ENCODE measurements at regions not wholly inside any gene's neighbourhood (a gene's known extent, or its start where the extent isn't known, plus 50 kb on each side); places are given as distances from the start of the nearest gene placed in this dataset.

DNA sequence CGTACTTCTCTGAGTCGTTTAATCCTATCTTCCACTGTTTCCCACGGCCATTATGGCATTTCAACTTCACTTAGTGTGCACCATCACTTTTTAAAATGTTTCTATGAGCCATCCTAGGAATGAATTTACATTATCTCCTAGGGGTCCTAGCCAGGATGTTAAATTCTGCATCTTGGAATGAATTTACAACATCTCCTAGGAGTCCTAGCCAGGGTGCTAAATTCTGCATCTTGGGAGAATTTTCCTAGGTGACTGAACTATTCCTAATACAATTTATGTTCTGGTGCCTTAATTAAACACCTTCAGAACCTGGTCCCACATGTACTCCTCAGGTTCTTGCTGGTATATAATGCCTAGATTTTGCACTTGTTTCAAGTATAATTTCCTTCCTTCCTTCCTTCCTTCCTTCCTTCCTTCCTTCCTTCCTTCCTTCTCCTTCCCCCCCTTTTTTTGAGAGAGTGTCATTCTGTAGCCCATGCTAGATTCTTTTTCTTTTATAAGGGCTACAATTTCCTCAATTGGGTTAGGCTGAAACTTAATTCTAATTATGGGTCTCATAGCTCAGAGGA is 72.1 kb downstream of the TBR1 start:
- TF ChIP-seq CREB1 (IDR thresholded peaks at IDR 0.05; ENCODE audit: low read depth) (no peak), ZBTB7A (IDR thresholded peaks at IDR 0.05; ENCODE audit: low read depth) (no peak), EP300 (IDR thresholded peaks at IDR 0.05; ENCODE audit: borderline replicate concordance) (no peak), NFIC (IDR thresholded peaks at IDR 0.05) (no peak), FOXM1 (IDR thresholded peaks at IDR 0.05; ENCODE audit: borderline replicate concordance, low read depth) (no peak), RAD21 (IDR thresholded peaks at IDR 0.05; ENCODE audit: low read depth) (no peak), EGR1 (IDR thresholded peaks at IDR 0.05) (no peak), TCF12 (IDR thresholded peaks at IDR 0.05; ENCODE audit: low read depth) (no peak), TAF1 (IDR thresholded peaks at IDR 0.05; ENCODE audit: low read depth) (no peak), REST (IDR thresholded peaks at IDR 0.05; ENCODE audit: low read depth) (no peak)
- TF ChIP-seq, protein P1, sequence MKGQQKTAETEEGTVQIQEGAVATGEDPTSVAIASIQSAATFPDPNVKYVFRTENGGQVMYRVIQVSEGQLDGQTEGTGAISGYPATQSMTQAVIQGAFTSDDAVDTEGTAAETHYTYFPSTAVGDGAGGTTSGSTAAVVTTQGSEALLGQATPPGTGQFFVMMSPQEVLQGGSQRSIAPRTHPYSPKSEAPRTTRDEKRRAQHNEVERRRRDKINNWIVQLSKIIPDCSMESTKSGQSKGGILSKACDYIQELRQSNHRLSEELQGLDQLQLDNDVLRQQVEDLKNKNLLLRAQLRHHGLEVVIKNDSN (IDR thresholded peaks at IDR 0.05), result no peak

DNA sequence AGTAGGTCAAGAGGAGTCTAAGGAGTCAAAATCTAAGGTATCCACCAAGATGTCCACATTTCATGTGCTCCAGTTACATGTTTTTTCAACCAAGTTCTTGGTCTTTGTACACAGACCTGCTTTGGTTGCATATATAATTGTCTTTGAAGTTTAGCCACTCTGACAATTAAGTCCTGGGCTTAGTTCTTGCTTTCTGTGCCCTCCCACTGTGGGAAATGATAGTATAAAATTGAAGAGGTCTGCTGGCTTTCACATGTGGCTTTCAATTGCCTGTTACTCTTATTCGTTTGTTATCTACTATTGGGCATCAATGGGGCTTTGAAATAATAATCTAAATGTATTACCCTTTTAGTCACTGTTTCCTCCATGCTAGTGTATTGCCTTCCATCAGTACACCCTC is 72.8 kb downstream of the TBR1 start:
- TF ChIP-seq REST (IDR thresholded peaks at IDR 0.05; ENCODE audit: low read depth) (no peak), RAD21 (IDR thresholded peaks at IDR 0.05; ENCODE audit: low read depth) (no peak), TAF1 (IDR thresholded peaks at IDR 0.05; ENCODE audit: low read depth) (no peak), TCF12 (IDR thresholded peaks at IDR 0.05; ENCODE audit: low read depth) (no peak), CREB1 (IDR thresholded peaks at IDR 0.05; ENCODE audit: low read depth) (no peak), CEBPB (IDR thresholded peaks at IDR 0.05) (no peak), NFIC (IDR thresholded peaks at IDR 0.05) (no peak), EP300 (IDR thresholded peaks at IDR 0.05; ENCODE audit: borderline replicate concordance) (no peak), ZBTB7A (IDR thresholded peaks at IDR 0.05; ENCODE audit: low read depth) (no peak), FOXM1 (IDR thresholded peaks at IDR 0.05; ENCODE audit: borderline replicate concordance, low read depth) (no peak), TEAD4 (IDR thresholded peaks at IDR 0.05) (no peak)
- TF ChIP-seq, protein P1 (IDR thresholded peaks at IDR 0.05), result no peak

DNA sequence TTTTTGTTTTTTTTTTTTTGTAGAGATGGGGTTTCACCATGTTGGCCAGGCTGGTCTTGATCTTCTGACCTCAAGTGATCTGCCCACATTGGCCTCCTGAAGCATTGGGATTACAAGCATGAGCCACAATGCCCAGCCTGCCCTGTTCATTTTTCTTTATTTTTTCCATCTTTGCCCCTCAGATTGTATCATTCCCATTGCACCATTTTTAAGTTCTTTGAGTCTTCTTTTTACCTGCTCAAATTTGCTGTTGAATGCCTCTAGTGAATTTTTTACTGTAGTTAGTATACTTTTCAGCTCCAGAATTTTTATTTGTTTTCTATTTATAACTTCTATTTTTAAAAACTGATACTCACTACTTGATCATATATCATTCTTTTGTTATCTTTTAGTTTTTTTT is 101.4 kb upstream of the SLC4A10 start:
- no peak for TF ChIP-seq ZBTB7A (IDR thresholded peaks at IDR 0.05; ENCODE audit: low read depth)

DNA sequence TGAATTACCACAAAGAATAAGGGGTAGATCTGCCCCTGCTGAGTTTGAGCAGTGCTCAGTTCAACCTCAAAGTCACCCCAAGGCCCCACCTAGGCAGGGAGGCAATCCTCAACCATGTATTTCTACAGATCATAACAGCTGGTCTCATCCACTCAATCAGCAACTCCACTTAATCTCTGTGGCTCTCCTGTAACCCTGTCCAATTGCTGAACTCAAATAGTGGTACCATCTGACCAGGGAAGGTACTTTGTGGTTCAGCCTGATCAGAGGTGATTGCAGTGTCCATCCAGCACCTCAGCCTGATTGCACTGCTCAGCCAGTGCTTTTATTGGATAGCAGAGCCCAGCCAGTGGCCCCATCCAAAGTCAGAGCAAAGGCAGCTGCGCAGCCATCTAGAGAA is 91.0 kb upstream of the SLC4A10 start:
- no peak for TF ChIP-seq CREB1 (IDR thresholded peaks at IDR 0.05; ENCODE audit: low read depth)
- TF ChIP-seq REST (IDR thresholded peaks at IDR 0.05; ENCODE audit: low read depth), result peak; percentile 63; the same call in 1 of the 2 replicates
- TF ChIP-seq TCF12 (IDR thresholded peaks at IDR 0.05; ENCODE audit: low read depth), result no peak
- TF ChIP-seq EP300 (IDR thresholded peaks at IDR 0.05; ENCODE audit: borderline replicate concordance), result no peak

DNA sequence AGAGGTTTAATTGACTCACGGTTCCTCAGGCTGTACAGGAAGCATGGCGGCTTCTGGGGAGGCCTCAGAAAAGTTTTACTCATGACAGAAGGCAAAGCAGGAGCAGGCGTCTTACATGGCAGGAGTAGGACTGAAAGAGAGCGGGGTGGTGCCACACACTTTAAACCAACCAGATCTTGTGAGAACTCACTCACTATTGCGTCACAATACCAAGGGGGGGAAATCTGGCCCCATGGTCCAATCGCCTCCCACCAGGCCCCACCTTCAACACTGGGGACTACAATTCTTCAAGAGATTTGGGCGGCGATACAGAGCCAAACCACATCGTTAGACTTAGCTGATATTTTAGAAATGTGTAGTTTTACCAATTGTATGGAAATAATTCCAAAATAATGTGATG is 77.6 kb upstream of the SLC4A10 start:
- TF ChIP-seq TCF12 (IDR thresholded peaks at IDR 0.05; ENCODE audit: low read depth), result no peak
- TF ChIP-seq, protein P2, sequence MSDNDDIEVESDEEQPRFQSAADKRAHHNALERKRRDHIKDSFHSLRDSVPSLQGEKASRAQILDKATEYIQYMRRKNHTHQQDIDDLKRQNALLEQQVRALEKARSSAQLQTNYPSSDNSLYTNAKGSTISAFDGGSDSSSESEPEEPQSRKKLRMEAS (IDR thresholded peaks at IDR 0.05), result no peak
- no peak for TF ChIP-seq REST (IDR thresholded peaks at IDR 0.05; ENCODE audit: low read depth)
- no peak for TF ChIP-seq CREB1 (IDR thresholded peaks at IDR 0.05; ENCODE audit: low read depth)
- TF ChIP-seq NFIC (IDR thresholded peaks at IDR 0.05), result no peak
- TF ChIP-seq FOXM1 (IDR thresholded peaks at IDR 0.05; ENCODE audit: borderline replicate concordance, low read depth), result no peak
- TF ChIP-seq CEBPB (IDR thresholded peaks at IDR 0.05), result no peak
- TF ChIP-seq, protein P1 (IDR thresholded peaks at IDR 0.05), result no peak
- no peak for TF ChIP-seq ZBTB7A (IDR thresholded peaks at IDR 0.05; ENCODE audit: low read depth)
- no peak for TF ChIP-seq RAD21 (IDR thresholded peaks at IDR 0.05; ENCODE audit: low read depth)
- no peak for TF ChIP-seq EGR1 (IDR thresholded peaks at IDR 0.05)
- no peak for TF ChIP-seq EP300 (IDR thresholded peaks at IDR 0.05; ENCODE audit: borderline replicate concordance)
- TF ChIP-seq TAF1 (IDR thresholded peaks at IDR 0.05; ENCODE audit: low read depth), result no peak
